ENCODE measurements at regions not wholly inside any gene's neighbourhood (a gene's known extent, or its start where the extent isn't known, plus 50 kb on each side); places are given as distances from the start of the nearest gene placed in this dataset.

GRCh38 chrX:138914767-138915166 is 203.2 kb upstream of the FGF13 start:
- no peak for DNase-seq
- TF ChIP-seq EP300 (IDR thresholded peaks at IDR 0.05; ENCODE audit: low read depth) = no peak
- no peak for TF ChIP-seq CTCF (IDR thresholded peaks at IDR 0.05)
- TF ChIP-seq POLR2AphosphoS5 (IDR thresholded peaks at IDR 0.05) = no peak
- no peak for TF ChIP-seq POLR2A (IDR thresholded peaks at IDR 0.05)
- no peaks in the 10 kb centered on the region for H3K9me3 ChIP-seq
- H3K27me3 ChIP-seq = no peaks in the 10 kb centered on the region
- intact Hi-C loops (cut with DNase I; ENCODE audit: low total_unique reads) (no loop called here), in situ Hi-C loops (cut with MboI; ENCODE audit: low pct_ligation_motif_present in 1 of 4, low pct_unique_long_range_greater_than_20kb in 1 of 4, low sequenced_read_pairs in 3 of 4) (no loop called here)
- H3K36me3 ChIP-seq = no peaks in the 10 kb centered on the region
- no peaks in the 10 kb centered on the region for H3K4me1 ChIP-seq
- no peak overlapping the region for H3K27ac ChIP-seq
- H3K4me3 ChIP-seq = no peak overlapping the region

GRCh38 chrX:138908577-138908976 is 197.1 kb upstream of the FGF13 start:
- WGBS, 2 donors (ENCODE audit: low coverage in 1 of 2) = 94% methylated on average over 2 of the region's 2 CpGs; no CpG with 5 or more reads in 1 of the 2 donors
- no peak overlapping the region for H3K4me3 ChIP-seq
- H3K27ac ChIP-seq = no peak overlapping the region
- H3K36me3 ChIP-seq = no peaks in the 10 kb centered on the region
- no peaks in the 10 kb centered on the region for H3K4me1 ChIP-seq
- H3K9me3 ChIP-seq = no peaks in the 10 kb centered on the region
- intact Hi-C loops (cut with DNase I; ENCODE audit: low total_unique reads) (no loop called here), in situ Hi-C loops (cut with MboI; ENCODE audit: low pct_ligation_motif_present in 1 of 4, low pct_unique_long_range_greater_than_20kb in 1 of 4, low sequenced_read_pairs in 3 of 4) (no loop called here)
- no peaks in the 10 kb centered on the region for H3K27me3 ChIP-seq
- TF ChIP-seq EP300 (IDR thresholded peaks at IDR 0.05; ENCODE audit: low read depth) = no peak
- no peak for TF ChIP-seq POLR2AphosphoS5 (IDR thresholded peaks at IDR 0.05)
- TF ChIP-seq CTCF (IDR thresholded peaks at IDR 0.05) = no peak
- TF ChIP-seq POLR2A (IDR thresholded peaks at IDR 0.05) = no peak
- DNase-seq = no peak

GRCh38 chrX:138897621-138898492 is 186.3 kb upstream of the FGF13 start:
- Histone ChIP-seq H3K27ac (no peak overlapping the region), H3K4me3 (no peak overlapping the region), H3K9me3 (no peaks in the 10 kb centered on the region), H3K27me3 (no peaks in the 10 kb centered on the region), H3K36me3 (no peaks in the 10 kb centered on the region), H3K4me1 (no peaks in the 10 kb centered on the region)
- DNase-seq = no peak
- 71% methylated on average over 6 of the region's 6 CpGs; no CpG with 5 or more reads in 1 of the 2 donors for WGBS, 2 donors (ENCODE audit: low coverage in 1 of 2)
- intact Hi-C loops (cut with DNase I; ENCODE audit: low total_unique reads) = no loop called here
- in situ Hi-C loops (cut with MboI; ENCODE audit: low pct_ligation_motif_present in 1 of 4, low pct_unique_long_range_greater_than_20kb in 1 of 4, low sequenced_read_pairs in 3 of 4) = no loop called here
- TF ChIP-seq EP300 (IDR thresholded peaks at IDR 0.05; ENCODE audit: low read depth) = no peak
- no peak for TF ChIP-seq POLR2AphosphoS5 (IDR thresholded peaks at IDR 0.05)
- TF ChIP-seq CTCF (IDR thresholded peaks at IDR 0.05) = no peak
- TF ChIP-seq POLR2A (IDR thresholded peaks at IDR 0.05) = no peak

- TF ChIP-seq CTCF (IDR thresholded peaks at IDR 0.05) = no peak
- no peak for TF ChIP-seq POLR2AphosphoS5 (IDR thresholded peaks at IDR 0.05)
- no peak for TF ChIP-seq EP300 (IDR thresholded peaks at IDR 0.05; ENCODE audit: low read depth)
- TF ChIP-seq POLR2A (IDR thresholded peaks at IDR 0.05) = no peak
- in situ Hi-C loops (cut with MboI; ENCODE audit: low pct_ligation_motif_present in 1 of 4, low pct_unique_long_range_greater_than_20kb in 1 of 4, low sequenced_read_pairs in 3 of 4) = no loop called here
- H3K27me3 ChIP-seq = no peaks in the 10 kb centered on the region
Observed at GRCh38 chrX:138890491-138890890, 179.0 kb upstream of the FGF13 start.

More at GRCh38 chrX:138890491-138890890, 179.0 kb upstream of the FGF13 start:
- intact Hi-C loops (cut with DNase I; ENCODE audit: low total_unique reads) = no loop called here
- no peak overlapping the region for H3K4me3 ChIP-seq
- H3K36me3 ChIP-seq = no peaks in the 10 kb centered on the region
- no peaks in the 10 kb centered on the region for H3K9me3 ChIP-seq
- H3K4me1 ChIP-seq = no peaks in the 10 kb centered on the region
- H3K27ac ChIP-seq = no peak overlapping the region
- DNase-seq = no peak

All from transverse colon (tissue), 4 donors.